Panc1 (cell line): ENCODE measurements at regions not wholly inside any gene's neighbourhood (a gene's known extent, or its start where the extent isn't known, plus 50 kb on each side); places are given as distances from the start of the nearest gene placed in this dataset.

ENCODE experiments used
- ATAC-seq: fragments of 200-7000 bp; cut with Tn5 transposase; 2 replicates; pipeline ENCODE4 v1.9.1; 2020; ENCODE audit warnings: mild to moderate bottlenecking, moderate library complexity
- BruUV-seq: library from RNA; stranded (reverse); fragments of 400-500 nt; replicated peaks from 2 replicates; lab custom pipeline; 2021; lab: Mats Ljungman, UMichigan
- CTCF ChIA-PET: fragments of 300-600 bp; sonication (Branson Sonifier 250); formaldehyde crosslinking; loops from one replicate; lab custom pipeline; 2022; ENCODE audit warnings: antibody characterized with exemption; lab: Charles Lee
- POLR2A ChIA-PET: fragments of 300-600 bp; sonication (Branson Sonifier 250); formaldehyde crosslinking; loops from one replicate; lab custom pipeline; 2022; ENCODE audit warnings: antibody characterized with exemption; lab: Charles Lee
- DNase-seq: peaks from one replicate; pipeline ENCODE4 v3.0.0-alpha.2; 2010; ENCODE audit warnings: low read depth, low spot score
- H3K27ac ChIP-seq: 2 replicates; pipeline ENCODE4 v1.5.1; 2011; ENCODE audit warnings: mild to moderate bottlenecking, low read length, inconsistent platforms
- H3K27me3 ChIP-seq: fragments of 200-500 bp; sonication (Bioruptor generic); 2 replicates; pipeline ENCODE4 v1.6.0; 2014; ENCODE audit warnings: low read length, inconsistent platforms; ENCODE audit not compliant: control insufficient read depth, insufficient read depth
- H3K36me3 ChIP-seq: fragments of 200-500 bp; sonication (Bioruptor generic); 2 replicates; pipeline ENCODE4 v1.5.1; 2014; ENCODE audit warnings: inconsistent platforms, mild to moderate bottlenecking, low read length, moderate library complexity; ENCODE audit not compliant: control insufficient read depth, insufficient read depth
- H3K4me1 ChIP-seq: 2 replicates; pipeline ENCODE4 v1.5.1; 2011; ENCODE audit warnings: inconsistent platforms, mild to moderate bottlenecking, low read length, moderate library complexity; ENCODE audit not compliant: control insufficient read depth, insufficient read depth
- H3K4me3 ChIP-seq, 2 experiments: 2 replicates each; pipeline ENCODE4 v1.5.1; 2011 to 2012; ENCODE audit warnings: low read depth in 2 of 2, low read length in 2 of 2, mild to moderate bottlenecking in 2 of 2, inconsistent platforms in 1 of 2, moderate library complexity in 1 of 2
- H3K9me3 ChIP-seq: fragments of 200-500 bp; sonication (Bioruptor generic); 2 replicates; pipeline ENCODE4 v1.5.1; 2014; ENCODE audit warnings: low read depth, mild to moderate bottlenecking, inconsistent platforms, low read length, moderate library complexity; ENCODE audit not compliant: control insufficient read depth, insufficient read depth
- CTCF ChIP-seq: fragments of 450-650 bp; IDR thresholded peaks from 2 replicates; pipeline ENCODE4 v1.5.1; 2017; ENCODE audit warnings: mild to moderate bottlenecking
- POLR2AphosphoS5 ChIP-seq: IDR thresholded peaks from 2 replicates; pipeline ENCODE4 v1.6.1; 2012; ENCODE audit warnings: mild to moderate bottlenecking, low read depth, low read length, moderate library complexity
- REST ChIP-seq, 2 experiments: IDR thresholded peaks; 2 replicates each; pipeline ENCODE4 v1.6.1; 2011 to 2012; ENCODE audit warnings: low read depth in 2 of 2, control low read depth in 1 of 2, low read length in 1 of 2, mild to moderate bottlenecking in 1 of 2, moderate library complexity in 1 of 2; ENCODE audit not compliant: insufficient read depth in 1 of 2
- SIN3A ChIP-seq: IDR thresholded peaks from 2 replicates; pipeline ENCODE4 v1.6.1; 2012; ENCODE audit warnings: low read depth, mild to moderate bottlenecking, low read length, moderate library complexity, borderline replicate concordance; ENCODE audit not compliant: insufficient read depth
- TCF7L2 ChIP-seq: IDR thresholded peaks from 2 replicates; pipeline ENCODE4 v1.6.1; 2011; ENCODE audit warnings: mild to moderate bottlenecking, low read depth, low read length, inconsistent platforms
- in situ Hi-C: cut with HindIII; loops from 2 replicates; pipeline ENCODE4 v1.10.0; 2016; ENCODE audit warnings: low sequenced_read_pairs, low pct_unique_long_range_greater_than_20kb
- intact Hi-C: fragments of 100-400 bp; cut with micrococcal nuclease; formaldehyde crosslinking; loops from one replicate; pipeline ENCODE4 v1.10.0; 2022; ENCODE audit not compliant: unreplicated experiment

GRCh38 chr4:138404801-138405200 is 162.7 kb upstream of the SLC7A11 start:
- no peaks in the 10 kb centered on the region for H3K4me1 ChIP-seq
- CTCF ChIA-PET: no interaction called here
- intact Hi-C loops (no loop called here), in situ Hi-C loops (no loop called here)
- H3K27me3 ChIP-seq: no peaks in the 10 kb centered on the region
- no peaks in the 10 kb centered on the region for H3K9me3 ChIP-seq
- no TSS peak for BruUV-seq
- H3K4me3 ChIP-seq: no peak overlapping the region
- POLR2A ChIA-PET: no interaction called here
- no peaks in the 10 kb centered on the region for H3K36me3 ChIP-seq
- no peak overlapping the region for H3K27ac ChIP-seq
- ATAC-seq (no peak), DNase-seq (no peak)
- TF ChIP-seq TCF7L2 (no peak), SIN3A (no peak), REST (IDR thresholded peaks at IDR 0.05; ENCODE audit: insufficient read depth in 1 of 2, low read depth in 2 of 2, low read length in 1 of 2) (no peak), POLR2AphosphoS5 (no peak), CTCF (no peak)

GRCh38 chr4:138404251-138404650 is 162.1 kb upstream of the SLC7A11 start:
- BruUV-seq: no TSS peak
- no peak for ATAC-seq
- H3K27me3 ChIP-seq: no peaks in the 10 kb centered on the region
- intact Hi-C loops: no loop called here
- no peak overlapping the region for H3K4me3 ChIP-seq
- DNase-seq: no peak
- CTCF ChIA-PET: no interaction called here
- no peaks in the 10 kb centered on the region for H3K4me1 ChIP-seq
- no peaks in the 10 kb centered on the region for H3K36me3 ChIP-seq
- H3K27ac ChIP-seq: no peak overlapping the region
- in situ Hi-C loops: no loop called here
- H3K9me3 ChIP-seq: no peaks in the 10 kb centered on the region
- no peak for TF ChIP-seq REST (IDR thresholded peaks at IDR 0.05; ENCODE audit: insufficient read depth in 1 of 2, low read depth in 2 of 2, low read length in 1 of 2)
- TF ChIP-seq POLR2AphosphoS5: no peak
- TF ChIP-seq TCF7L2: no peak
- no peak for TF ChIP-seq CTCF
- no peak for TF ChIP-seq SIN3A
- POLR2A ChIA-PET: no interaction called here
